ENCODE measurements at regions not wholly inside any gene's neighbourhood (a gene's known extent, or its start where the extent isn't known, plus 50 kb on each side); places are given as distances from the start of the nearest gene placed in this dataset.

DNA sequence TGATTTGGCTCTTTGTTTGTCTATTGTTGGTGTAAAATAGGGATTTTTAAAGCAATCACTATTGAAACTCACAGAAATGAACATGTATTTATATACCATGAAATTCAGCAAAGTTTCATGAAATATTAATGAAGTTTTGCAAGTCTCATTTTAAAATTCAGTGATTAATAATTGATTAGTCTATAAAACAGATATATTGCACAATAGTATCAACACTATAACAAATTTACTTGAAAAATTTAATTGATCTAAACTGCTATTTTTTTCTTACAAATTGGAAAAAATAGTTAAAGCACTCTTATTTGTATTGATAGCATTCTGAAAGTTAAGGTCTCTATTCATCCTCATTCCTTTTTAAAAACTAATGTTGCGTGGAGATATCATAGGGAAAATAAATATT is 121.0 kb upstream of the PCDH9 start:
- TF ChIP-seq POLR2A (IDR thresholded peaks at IDR 0.05) (no peak), EP300 (IDR thresholded peaks at IDR 0.05; ENCODE audit: low read depth) (no peak), POLR2AphosphoS5 (IDR thresholded peaks at IDR 0.05) (no peak)
- TF ChIP-seq, protein P1, sequence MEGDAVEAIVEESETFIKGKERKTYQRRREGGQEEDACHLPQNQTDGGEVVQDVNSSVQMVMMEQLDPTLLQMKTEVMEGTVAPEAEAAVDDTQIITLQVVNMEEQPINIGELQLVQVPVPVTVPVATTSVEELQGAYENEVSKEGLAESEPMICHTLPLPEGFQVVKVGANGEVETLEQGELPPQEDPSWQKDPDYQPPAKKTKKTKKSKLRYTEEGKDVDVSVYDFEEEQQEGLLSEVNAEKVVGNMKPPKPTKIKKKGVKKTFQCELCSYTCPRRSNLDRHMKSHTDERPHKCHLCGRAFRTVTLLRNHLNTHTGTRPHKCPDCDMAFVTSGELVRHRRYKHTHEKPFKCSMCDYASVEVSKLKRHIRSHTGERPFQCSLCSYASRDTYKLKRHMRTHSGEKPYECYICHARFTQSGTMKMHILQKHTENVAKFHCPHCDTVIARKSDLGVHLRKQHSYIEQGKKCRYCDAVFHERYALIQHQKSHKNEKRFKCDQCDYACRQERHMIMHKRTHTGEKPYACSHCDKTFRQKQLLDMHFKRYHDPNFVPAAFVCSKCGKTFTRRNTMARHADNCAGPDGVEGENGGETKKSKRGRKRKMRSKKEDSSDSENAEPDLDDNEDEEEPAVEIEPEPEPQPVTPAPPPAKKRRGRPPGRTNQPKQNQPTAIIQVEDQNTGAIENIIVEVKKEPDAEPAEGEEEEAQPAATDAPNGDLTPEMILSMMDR (IDR thresholded peaks at IDR 0.05), result no peak

Measured in transverse colon (tissue), 4 donors.